Right ventricle myocardium superior (tissue), 1 donor: ENCODE measurements at regions not wholly inside any gene's neighbourhood (a gene's known extent, or its start where the extent isn't known, plus 50 kb on each side); places are given as distances from the start of the nearest gene placed in this dataset.
A peak's percentile ranks its signal among the peaks of the same experiment; 100 is the strongest.
"Not testable (repeated sequence)": the region's sequence is repeated elsewhere in the genome, so short reads cannot be mapped to it uniquely, and the experiment has no call there.

Experiments used
- ATAC-seq: fragments of 200-7000 bp; cut with Tn5 transposase; one replicate; pipeline ENCODE4 v1.9.1; 2020; ENCODE audit warnings: mild to moderate bottlenecking; ENCODE audit not compliant: poor library complexity
- DNase-seq: peaks from one replicate; pipeline ENCODE4 v3.0.0-alpha.2; 2020
- intact Hi-C: fragments of 100-400 bp; cut with DNase I; formaldehyde crosslinking; loops from one replicate; pipeline ENCODE4 v1.11.2; 2022
- donor health status: DM: no; HTN: yes; CAD: no; lungs with severe emphysema.

- intact Hi-C loops = no loop called here
- ATAC-seq (no peak), DNase-seq (no peak)
Measured at GRCh38 chr3:165638034-165638433, 199.2 kb downstream of the BCHE start.

GRCh38 chr3:165636684-165637015 is 200.6 kb downstream of the BCHE start:
- DNase-seq (no peak), ATAC-seq (no peak)
- intact Hi-C loops = no loop called here

- DNase-seq (no peak), ATAC-seq (no peak)
- intact Hi-C loops = no loop called here
Measured at GRCh38 chr3:165635791-165636683, 201.2 kb downstream of the BCHE start.

GRCh38 chr3:165624761-165625160 is 212.5 kb downstream of the BCHE start:
- ATAC-seq (no peak), DNase-seq (no peak)
- intact Hi-C loops = no loop called here

- intact Hi-C loops = no loop called here
- ATAC-seq (no peak), DNase-seq (no peak)
Measured at GRCh38 chr3:165622356-165622755, 214.9 kb downstream of the BCHE start.

- intact Hi-C loops = no loop called here
- DNase-seq (no peak), ATAC-seq (no peak)
Measured at GRCh38 chr3:165619069-165619468, 218.2 kb downstream of the BCHE start.

GRCh38 chr3:165617134-165617533 is 220.1 kb downstream of the BCHE start:
- DNase-seq (no peak), ATAC-seq (no peak)
- intact Hi-C loops = no loop called here

- DNase-seq (no peak), ATAC-seq (no peak)
- intact Hi-C loops = no loop called here
Measured at GRCh38 chr3:165614337-165614736, 222.9 kb downstream of the BCHE start.

- intact Hi-C loops = no loop called here
- DNase-seq = no peak
- ATAC-seq = no peak
Measured at GRCh38 chr3:165613014-165613413, 224.2 kb downstream of the BCHE start.

- ATAC-seq = peak; percentile 77
- intact Hi-C loops = no loop called here
- no peak for DNase-seq
Measured at GRCh38 chr3:165607221-165607620, 230.0 kb downstream of the BCHE start.

- intact Hi-C loops = no loop called here
- no peak for DNase-seq
- no peak for ATAC-seq
Measured at GRCh38 chr3:165603196-165603595, 234.0 kb downstream of the BCHE start.

- DNase-seq, intact Hi-C loops, ATAC-seq: not testable (repeated sequence)
Measured at GRCh38 chr3:165572566-165572965, 264.7 kb downstream of the BCHE start.

- intact Hi-C loops = no loop called here
- ATAC-seq (no peak), DNase-seq (no peak)
Measured at GRCh38 chr3:165568907-165569462, 268.2 kb downstream of the BCHE start.

GRCh38 chr3:165555785-165556184 is 281.4 kb downstream of the BCHE start:
- intact Hi-C loops = no loop called here
- no peak for DNase-seq
- no peak for ATAC-seq

GRCh38 chr3:165553371-165553770 is 283.9 kb downstream of the BCHE start:
- no peak for ATAC-seq
- intact Hi-C loops = no loop called here

GRCh38 chr3:165549665-165550064 is 287.6 kb downstream of the BCHE start:
- ATAC-seq (no peak), DNase-seq (no peak)
- intact Hi-C loops = no loop called here

More at GRCh38 chr3:165553371-165553770, 283.9 kb downstream of the BCHE start:
- DNase-seq = no peak

- no peak for ATAC-seq
- no peak for DNase-seq
- intact Hi-C loops = no loop called here
Measured at GRCh38 chr3:165549037-165549436, 288.2 kb downstream of the BCHE start.

- no peak for DNase-seq
- intact Hi-C loops = no loop called here
- ATAC-seq = no peak
Measured at GRCh38 chr3:165545059-165545458, 292.2 kb downstream of the BCHE start.

GRCh38 chr3:165544432-165544831 is 292.8 kb downstream of the BCHE start:
- DNase-seq = no peak
- ATAC-seq = no peak
- intact Hi-C loops = no loop called here

- no peak for ATAC-seq
- intact Hi-C loops = no loop called here
- DNase-seq = no peak
Measured at GRCh38 chr3:165538166-165538565, 299.1 kb downstream of the BCHE start.
